AG04450 (cell line): ENCODE measurements at regions not wholly inside any gene's neighbourhood (a gene's known extent, or its start where the extent isn't known, plus 50 kb on each side); places are given as distances from the start of the nearest gene placed in this dataset.

Experiments
- CTCF ChIA-PET: fragments of 300-600, 350-600 bp; formaldehyde crosslinking; extraction: SDS; loops from one replicate; lab custom pipeline; 2022; ENCODE audit warnings: antibody characterized with exemption, inconsistent platforms; lab: Charles Lee
- POLR2A ChIA-PET: fragments of 350-600 bp; formaldehyde crosslinking; extraction: SDS; loops from one replicate; lab custom pipeline; 2021; ENCODE audit warnings: antibody characterized with exemption, inconsistent platforms; lab: Yijun Ruan, JAX
- DNase-seq: peaks from one replicate; pipeline ENCODE4 v3.0.0-alpha.2; 2011; ENCODE audit warnings: low read depth, low spot score
- H3K27ac ChIP-seq: one replicate; pipeline ENCODE4 v1.5.1; 2012; ENCODE audit warnings: low read depth, low read length, control low read depth
- H3K27me3 ChIP-seq: one replicate; pipeline ENCODE4 v1.6.0; 2012; ENCODE audit warnings: low read length; ENCODE audit not compliant: control insufficient read depth, insufficient read depth
- H3K4me3 ChIP-seq: 2 replicates; pipeline ENCODE4 v1.5.1; 2011; ENCODE audit warnings: mild to moderate bottlenecking, low read depth, low read length, control low read depth
- H3K9me3 ChIP-seq: 2 replicates; pipeline ENCODE4 v1.5.1; 2012; ENCODE audit warnings: low read length; ENCODE audit not compliant: control insufficient read depth, insufficient read depth
- TF ChIP-seq, protein P1 (sequence below): IDR thresholded peaks from 2 replicates; pipeline ENCODE4 v1.5.1; 2011; ENCODE audit warnings: low read depth, low read length, control low read depth, inconsistent platforms

DNA sequence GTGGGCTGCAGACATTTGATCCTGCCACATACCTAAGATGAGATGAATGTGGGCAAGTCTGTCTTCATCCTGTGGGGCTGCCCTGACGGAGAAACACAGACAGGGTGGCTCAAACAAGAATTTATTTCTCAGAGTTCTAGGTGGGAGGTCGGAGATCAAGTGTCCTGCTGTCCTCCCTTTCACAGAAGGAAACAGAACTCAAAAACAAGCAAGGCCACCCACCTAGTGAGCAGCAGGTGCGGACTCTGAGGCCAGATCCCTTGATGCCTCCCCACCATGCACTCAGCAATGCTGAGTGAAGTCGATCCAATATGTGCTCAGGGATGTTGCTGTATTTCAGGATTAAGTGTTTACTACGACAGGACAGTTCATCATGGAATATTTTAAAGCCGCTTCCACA lies 63.0 kb upstream of the SNTG2 start:
- no peak overlapping the region for H3K4me3 ChIP-seq
- H3K27ac ChIP-seq, result no peak overlapping the region

DNA sequence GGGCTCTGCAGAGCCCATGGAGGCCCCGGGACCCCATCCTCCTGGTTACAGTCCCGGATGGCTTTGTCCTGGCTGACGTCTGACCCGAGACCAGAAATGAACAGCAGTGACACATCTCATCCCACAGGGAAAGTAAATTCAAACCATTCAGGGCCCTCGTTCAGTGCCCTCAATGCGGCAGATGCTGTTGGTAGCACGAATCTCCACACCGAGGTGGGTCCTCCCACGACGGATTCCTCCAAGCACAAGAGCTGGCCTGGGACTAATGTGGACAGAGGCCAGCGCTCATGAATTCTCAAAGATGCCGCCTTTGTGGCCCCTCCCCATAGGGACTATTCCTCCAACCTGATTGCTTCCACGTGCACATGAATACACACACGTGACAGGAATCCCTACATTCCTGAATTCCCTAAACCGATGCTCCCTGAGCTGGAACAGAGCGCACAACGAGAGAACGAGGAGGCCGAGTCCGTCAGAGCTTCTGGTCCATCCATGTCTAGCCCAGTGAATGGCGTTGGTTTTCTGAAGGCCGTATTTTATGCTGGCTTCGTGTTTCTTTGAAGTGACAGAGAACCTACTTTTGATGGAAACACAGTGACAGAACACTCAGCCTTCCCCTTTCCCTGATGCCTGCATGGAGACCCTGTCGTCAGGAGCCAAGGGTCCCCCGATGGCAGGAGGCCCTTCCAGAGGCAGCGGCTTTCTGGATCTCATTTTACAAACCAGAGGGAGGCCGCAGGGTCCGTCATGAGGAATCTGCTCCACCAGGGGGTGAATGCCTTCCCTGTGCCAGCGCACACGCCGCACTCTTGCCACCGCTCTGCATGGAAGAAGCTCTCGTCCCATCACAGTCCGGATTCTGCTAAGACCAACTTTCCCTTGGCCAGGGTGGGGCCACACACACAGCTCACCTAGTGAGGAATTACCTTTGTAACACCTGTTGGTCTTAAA lies 64.3 kb upstream of the SNTG2 start:
- Histone ChIP-seq H3K27ac (no peak overlapping the region), H3K4me3 (no peak overlapping the region), H3K9me3 (peaks cover 41% of the 10 kb centered on the region), H3K27me3 (no peaks in the 10 kb centered on the region)
- TF ChIP-seq, protein P1, sequence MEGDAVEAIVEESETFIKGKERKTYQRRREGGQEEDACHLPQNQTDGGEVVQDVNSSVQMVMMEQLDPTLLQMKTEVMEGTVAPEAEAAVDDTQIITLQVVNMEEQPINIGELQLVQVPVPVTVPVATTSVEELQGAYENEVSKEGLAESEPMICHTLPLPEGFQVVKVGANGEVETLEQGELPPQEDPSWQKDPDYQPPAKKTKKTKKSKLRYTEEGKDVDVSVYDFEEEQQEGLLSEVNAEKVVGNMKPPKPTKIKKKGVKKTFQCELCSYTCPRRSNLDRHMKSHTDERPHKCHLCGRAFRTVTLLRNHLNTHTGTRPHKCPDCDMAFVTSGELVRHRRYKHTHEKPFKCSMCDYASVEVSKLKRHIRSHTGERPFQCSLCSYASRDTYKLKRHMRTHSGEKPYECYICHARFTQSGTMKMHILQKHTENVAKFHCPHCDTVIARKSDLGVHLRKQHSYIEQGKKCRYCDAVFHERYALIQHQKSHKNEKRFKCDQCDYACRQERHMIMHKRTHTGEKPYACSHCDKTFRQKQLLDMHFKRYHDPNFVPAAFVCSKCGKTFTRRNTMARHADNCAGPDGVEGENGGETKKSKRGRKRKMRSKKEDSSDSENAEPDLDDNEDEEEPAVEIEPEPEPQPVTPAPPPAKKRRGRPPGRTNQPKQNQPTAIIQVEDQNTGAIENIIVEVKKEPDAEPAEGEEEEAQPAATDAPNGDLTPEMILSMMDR, result no peak
- DNase-seq, result no peak
- CTCF ChIA-PET, result no interaction called here
- POLR2A ChIA-PET, result no interaction called here

More for the DNA sequence above, 63.0 kb upstream of the SNTG2 start:
- TF ChIP-seq, protein P1, result no peak
- CTCF ChIA-PET, result no interaction called here
- Histone ChIP-seq H3K9me3 (peaks cover 41% of the 10 kb centered on the region), H3K27me3 (no peaks in the 10 kb centered on the region)
- POLR2A ChIA-PET, result no interaction called here
- no peak for DNase-seq

DNA sequence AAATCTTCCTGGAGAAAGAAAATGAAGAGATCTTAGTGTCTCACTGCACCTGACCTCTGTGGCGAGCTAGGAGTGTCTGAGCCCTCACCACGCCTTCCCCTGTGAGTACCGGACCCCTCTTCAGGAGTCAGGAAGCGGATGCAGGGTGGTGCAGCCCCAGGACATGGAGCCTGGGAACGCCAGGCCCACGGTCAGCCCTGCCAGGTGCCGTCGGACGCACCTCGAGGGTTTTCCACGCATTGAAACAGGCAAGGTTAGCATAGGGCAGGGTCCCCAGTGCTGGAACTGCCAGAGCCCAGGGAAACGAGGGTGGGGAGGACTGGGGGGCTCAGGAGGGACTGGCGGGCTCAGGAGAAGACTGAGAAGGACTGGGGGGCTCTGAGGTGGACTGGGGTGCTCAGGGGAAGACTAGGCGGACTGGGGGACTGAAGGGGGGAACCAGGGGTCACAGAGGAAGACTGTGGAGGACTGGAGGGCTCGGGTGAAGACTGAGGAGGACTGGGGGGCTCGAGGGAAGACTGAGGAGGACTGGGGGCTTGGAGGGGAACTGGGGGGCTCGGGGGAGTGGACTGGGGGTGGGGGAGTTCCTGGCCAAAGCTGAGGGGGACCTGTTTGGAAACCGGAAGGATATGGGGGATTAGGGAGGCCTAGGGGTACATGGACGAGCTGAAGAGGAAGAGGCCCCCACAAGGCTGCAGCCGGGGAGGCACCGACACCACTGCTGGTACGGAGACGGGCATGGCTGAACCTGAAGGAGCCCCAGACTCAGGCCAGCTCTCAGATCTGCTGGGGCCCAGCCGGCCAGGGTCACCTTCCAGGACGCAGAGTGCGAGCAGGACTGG lies 65.2 kb upstream of the SNTG2 start:
- ChIA-PET POLR2A (no interaction called here), CTCF (no interaction called here)
- no peak overlapping the region for H3K27ac ChIP-seq
- H3K4me3 ChIP-seq, result no peak overlapping the region
- H3K9me3 ChIP-seq, result peaks cover 45% of the 10 kb centered on the region
- TF ChIP-seq, protein P1, result no peak
- no peaks in the 10 kb centered on the region for H3K27me3 ChIP-seq
- no peak for DNase-seq

DNA sequence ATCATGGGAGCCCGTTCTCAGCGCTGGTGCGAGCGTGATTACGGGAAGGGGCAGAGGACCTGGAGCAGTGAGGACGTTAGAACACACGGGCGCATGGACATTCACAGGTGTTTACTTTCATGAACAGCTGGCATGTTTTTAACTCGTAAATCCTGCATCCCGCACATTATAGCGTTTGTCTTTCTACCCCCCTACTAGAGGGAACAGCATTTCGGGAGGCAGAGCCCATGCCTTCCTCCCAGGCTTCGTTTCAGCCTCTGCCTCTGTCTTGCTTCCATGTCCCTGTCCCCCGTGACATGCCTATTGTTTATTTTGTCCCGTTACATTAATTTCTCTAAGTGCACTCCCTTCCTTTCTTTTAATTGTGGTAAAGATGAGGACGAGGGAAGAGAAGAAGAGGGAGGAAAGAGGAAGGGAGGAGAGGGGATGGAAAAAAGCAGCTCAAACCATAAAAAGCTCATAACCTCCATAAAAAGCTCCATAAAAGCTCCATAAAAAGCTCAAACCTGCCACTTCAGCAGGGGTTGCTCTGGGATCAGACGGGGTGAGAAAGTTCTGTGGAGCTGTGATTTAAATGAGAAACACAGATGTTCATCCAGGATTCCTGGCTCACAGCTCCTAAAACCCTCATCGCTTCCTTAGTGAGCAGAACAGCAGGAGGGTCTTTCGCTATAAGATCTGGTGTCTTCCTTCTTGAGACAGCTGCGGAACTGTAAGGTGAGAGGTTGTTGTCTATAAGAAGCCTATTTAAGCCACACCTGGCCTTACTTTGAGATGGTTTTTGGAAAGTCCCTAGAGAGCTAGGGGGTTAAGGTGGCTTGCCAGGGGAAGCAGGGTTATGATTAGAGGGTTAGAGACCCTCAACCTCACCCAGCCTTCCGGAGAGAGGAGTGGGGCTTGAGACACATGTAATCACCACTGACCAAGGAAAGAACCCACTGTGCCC lies 66.6 kb upstream of the SNTG2 start:
- TF ChIP-seq, protein P1, result no peak
- Histone ChIP-seq H3K27ac (no peak overlapping the region), H3K4me3 (no peak overlapping the region), H3K9me3 (peaks cover 55% of the 10 kb centered on the region), H3K27me3 (no peaks in the 10 kb centered on the region)
- DNase-seq, result no peak
- CTCF ChIA-PET, result no interaction called here
- POLR2A ChIA-PET, result no interaction called here
